IMR-90 (cell line): ENCODE measurements at regions not wholly inside any gene's neighbourhood (a gene's known extent, or its start where the extent isn't known, plus 50 kb on each side); places are given as distances from the start of the nearest gene placed in this dataset.

Experiments used
- ATAC-seq: fragments of 200-7000 bp; cut with Tn5 transposase; 2 replicates; pipeline ENCODE4 v1.9.1; 2020; ENCODE audit warnings: low read depth, mild to moderate bottlenecking, moderate library complexity
- BruUV-seq: library from RNA; stranded (reverse); fragments of 400-500 nt; replicated peaks from 2 replicates; lab custom pipeline; 2021; lab: Mats Ljungman, UMichigan
- CTCF ChIA-PET: fragments of 300-600 bp; formaldehyde crosslinking; extraction: SDS; loops from one replicate; lab custom pipeline; 2021; ENCODE audit warnings: antibody characterized with exemption; lab: Yijun Ruan, JAX
- POLR2A ChIA-PET: fragments of 300-600 bp; sonication (Branson Sonifier 250); formaldehyde crosslinking; loops from one replicate; lab custom pipeline; 2022; ENCODE audit warnings: antibody characterized with exemption; ENCODE audit not compliant: unreplicated experiment; lab: Charles Lee
- DNase-seq: peaks from one replicate; pipeline ENCODE4 v3.0.0; 2013
- H2AFZ ChIP-seq: replicated peaks from 2 replicates; pipeline ENCODE3; 2013; ENCODE audit warnings: low read length, mild to moderate bottlenecking; ENCODE audit not compliant: poor library complexity
- H2AK5ac ChIP-seq: 2 replicates; pipeline ENCODE4 v1.6.1; 2013; ENCODE audit warnings: low read depth, low read length, inconsistent platforms
- H2AK9ac ChIP-seq: replicated peaks from 2 replicates; pipeline ENCODE3; 2013; ENCODE audit warnings: mild to moderate bottlenecking, low read depth, low read length, moderate library complexity; ENCODE audit not compliant: poor library complexity
- H2BK120ac ChIP-seq: 2 replicates; pipeline ENCODE4 v1.6.1; 2013; ENCODE audit warnings: low read depth, low read length, inconsistent platforms
- H2BK15ac ChIP-seq: 3 replicates; pipeline ENCODE4 v1.6.1; 2013; ENCODE audit warnings: low read depth, low read length, inconsistent platforms
- H2BK20ac ChIP-seq: 2 replicates; pipeline ENCODE4 v1.6.1; 2013; ENCODE audit warnings: low read depth, mild to moderate bottlenecking, inconsistent platforms, low read length, moderate library complexity
- H2BK5ac ChIP-seq: 2 replicates; pipeline ENCODE4 v1.6.1; 2013; ENCODE audit warnings: mild to moderate bottlenecking, low read depth, low read length, inconsistent platforms; ENCODE audit not compliant: poor library complexity, severe bottlenecking
- H3K14ac ChIP-seq: replicated peaks from 2 replicates; pipeline ENCODE4 v1.6.1; 2013; ENCODE audit warnings: low read depth, low read length, inconsistent platforms
- H3K18ac ChIP-seq: 2 replicates; pipeline ENCODE4 v1.6.1; 2013; ENCODE audit warnings: low read depth, low read length, control low read depth
- H3K23ac ChIP-seq: 2 replicates; pipeline ENCODE4 v1.6.1; 2013; ENCODE audit warnings: low read depth, low read length, inconsistent platforms
- H3K27ac ChIP-seq: 2 replicates; pipeline ENCODE4 v1.5.1; 2013; ENCODE audit warnings: mild to moderate bottlenecking, control low read depth, low read length; ENCODE audit not compliant: insufficient read depth
- H3K27me3 ChIP-seq: 2 replicates; pipeline ENCODE4 v1.6.1; 2013; ENCODE audit warnings: low read length; ENCODE audit not compliant: control insufficient read depth, insufficient read depth
- H3K36me3 ChIP-seq: 2 replicates; pipeline ENCODE4 v1.6.1; 2013; ENCODE audit warnings: low read length, mixed read lengths; ENCODE audit not compliant: control insufficient read depth, insufficient read depth
- H3K4ac ChIP-seq: 2 replicates; pipeline ENCODE4 v1.6.1; 2013; ENCODE audit warnings: low read depth, low read length, inconsistent platforms
- H3K4me1 ChIP-seq: 2 replicates; pipeline ENCODE4 v1.6.1; 2013; ENCODE audit warnings: low read length, mixed read lengths; ENCODE audit not compliant: control insufficient read depth, insufficient read depth
- H3K4me2 ChIP-seq: 2 replicates; pipeline ENCODE4 v1.6.1; 2013; ENCODE audit warnings: low read depth, mild to moderate bottlenecking, control low read depth, low read length, moderate library complexity
- H3K4me3 ChIP-seq: 2 replicates; pipeline ENCODE4 v1.5.1; 2013; ENCODE audit warnings: low read depth, mild to moderate bottlenecking, control low read depth, low read length, moderate library complexity; ENCODE audit not compliant: insufficient read depth
- H3K56ac ChIP-seq: 2 replicates; pipeline ENCODE4 v1.6.1; 2013; ENCODE audit warnings: low read length, inconsistent platforms; ENCODE audit not compliant: insufficient read depth; ENCODE audit errors: extremely low read depth
- H3K79me1 ChIP-seq, 2 experiments: 2 replicates each; pipeline ENCODE4 v1.6.1; 2013; ENCODE audit warnings: low read length in 2 of 2, inconsistent platforms in 1 of 2, low read depth in 1 of 2
- H3K9ac ChIP-seq: 2 replicates; pipeline ENCODE4 v1.6.1; 2013; ENCODE audit warnings: low read depth, low read length, control low read depth
- H3K9me1 ChIP-seq: 2 replicates; pipeline ENCODE4 v1.6.1; 2013; ENCODE audit warnings: low read length, inconsistent platforms; ENCODE audit not compliant: insufficient read depth
- H3K9me3 ChIP-seq: 2 replicates; pipeline ENCODE4 v1.6.1; 2013; ENCODE audit warnings: low read length; ENCODE audit not compliant: control insufficient read depth, insufficient read depth
- H4K20me1 ChIP-seq: 2 replicates; pipeline ENCODE4 v1.6.1; 2013; ENCODE audit warnings: low read length, inconsistent platforms; ENCODE audit not compliant: insufficient read depth
- H4K5ac ChIP-seq: 2 replicates; pipeline ENCODE4 v1.6.1; 2013; ENCODE audit warnings: mild to moderate bottlenecking, low read depth, low read length, control low read depth
- H4K8ac ChIP-seq, 2 experiments: 2 replicates each; pipeline ENCODE4 v1.6.1; 2013; ENCODE audit warnings: low read depth in 2 of 2, low read length in 2 of 2, control low read depth in 1 of 2, inconsistent platforms in 1 of 2
- H4K91ac ChIP-seq: 2 replicates; pipeline ENCODE4 v1.6.1; 2013; ENCODE audit warnings: low read depth, low read length, inconsistent platforms; ENCODE audit not compliant: insufficient read depth
- BHLHE40 ChIP-seq: fragments of 150-350 bp; IDR thresholded peaks from 2 replicates; pipeline ENCODE4 v1.6.1; 2016; ENCODE audit warnings: mild to moderate bottlenecking, low read depth, low read length
- MAFK ChIP-seq: IDR thresholded peaks from 2 replicates; pipeline ENCODE4 v1.6.1; 2012; ENCODE audit warnings: low read depth, low read length, improper control_type of control experiment
- MAZ ChIP-seq: IDR thresholded peaks from 2 replicates; pipeline ENCODE4 v1.6.1; 2012; ENCODE audit warnings: low read depth, mild to moderate bottlenecking, low read length, improper control_type of control experiment, moderate library complexity, borderline replicate concordance
- MXI1 ChIP-seq: IDR thresholded peaks from 2 replicates; pipeline ENCODE4 v1.6.1; 2012; ENCODE audit warnings: low read depth, mild to moderate bottlenecking, low read length, moderate library complexity, borderline replicate concordance
- NFE2L2 ChIP-seq: fragments of 150-350 bp; IDR thresholded peaks from 2 replicates; pipeline ENCODE4 v1.6.1; 2016; ENCODE audit warnings: low read depth, mild to moderate bottlenecking, low read length
- POLR2A ChIP-seq: IDR thresholded peaks from 2 replicates; pipeline ENCODE4 v1.6.1; 2012; ENCODE audit warnings: mild to moderate bottlenecking, low read depth, low read length
- SMC3 ChIP-seq: fragments of 150-350 bp; IDR thresholded peaks from 2 replicates; pipeline ENCODE4 v1.6.1; 2016; ENCODE audit warnings: low read depth, mild to moderate bottlenecking, antibody characterized with exemption, low read length, moderate library complexity
- WGBS, 2 experiments: methylation state at CpG; one replicate each; pipeline versions ENCODE4 v1.1.5 to v1.1.7; 2013; ENCODE audit warnings: missing lambda C conversion rate in 2 of 2; ENCODE audit not compliant: insufficient read length in 1 of 2; ENCODE audit errors: extremely low coverage in 2 of 2; 5-methylcytosine and 5-hydroxymethylcytosine counted together
- dilution Hi-C: fragments of 300-500 bp; cut with HindIII; formaldehyde crosslinking; loops from one replicate; pipeline ENCODE4 v1.14.3; 2018; ENCODE audit warnings: low sequenced_read_pairs; ENCODE audit not compliant: unreplicated experiment
- in situ Hi-C: fragments of 300-500 bp; cut with MboI; formaldehyde crosslinking; loops from 3 replicates; pipeline ENCODE4 v1.14.3; 2019; ENCODE audit warnings: low sequenced_read_pairs, inconsistent platforms, mixed read lengths
- intact Hi-C: fragments of 100-400 bp; cut with micrococcal nuclease; formaldehyde crosslinking; loops from 2 replicates; pipeline ENCODE4 v1.10.0; 2022
- TF ChIP-seq, protein P1 (sequence below): fragments of 150-350 bp; IDR thresholded peaks from 2 replicates; pipeline ENCODE4 v1.6.1; 2016; ENCODE audit warnings: low read depth, mild to moderate bottlenecking, low read length, moderate library complexity, borderline replicate concordance
- TF ChIP-seq, protein P2 (sequence below): fragments of 150-350 bp; IDR thresholded peaks from 2 replicates; pipeline ENCODE4 v1.6.1; 2017; ENCODE audit warnings: mild to moderate bottlenecking, antibody characterized with exemption, low read length, low read depth

DNA sequence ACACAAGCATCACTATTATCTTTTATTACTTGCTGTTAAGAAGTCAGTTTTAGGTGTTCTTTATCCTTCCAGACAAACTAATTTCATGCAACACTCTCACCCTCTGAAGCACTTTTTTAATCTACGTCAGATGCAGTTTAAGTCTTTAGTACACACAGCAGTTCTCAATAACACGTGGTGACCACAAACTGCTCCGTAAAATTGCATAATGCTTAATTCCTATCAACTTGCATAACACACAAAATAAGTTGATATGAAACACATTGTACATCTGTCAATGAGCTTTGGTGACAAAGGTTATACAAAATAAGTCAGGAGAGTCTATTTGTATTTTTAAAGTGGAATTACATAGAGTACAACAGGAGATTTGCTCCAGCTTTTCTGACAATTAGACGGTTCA, 140.9 kb upstream of the ETS2 start:
- ChIA-PET CTCF (no interaction called here), POLR2A (no interaction called here)
- Histone ChIP-seq H3K23ac (no peak overlapping the region), H3K27ac (no peak overlapping the region), H3K4ac (no peak overlapping the region), H2AK5ac (no peak overlapping the region), H3K56ac (no peak overlapping the region), H3K14ac (no peak overlapping the region), H3K9ac (no peak overlapping the region), H3K27me3 (peaks cover 82% of the 10 kb centered on the region), H4K91ac (no peak overlapping the region), H3K36me3 (no peaks in the 10 kb centered on the region), H3K4me2 (no peak overlapping the region), H3K4me3 (no peak overlapping the region), H2BK20ac (no peak overlapping the region), H4K8ac (no peak overlapping the region), H2BK120ac (no peak overlapping the region), H3K79me1 (no peaks in the 10 kb centered on the region), H2BK5ac (no peak overlapping the region), H3K4me1 (peaks cover 5% of the 10 kb centered on the region; the same call in 1 of the 2 replicates), H2BK15ac (no peak overlapping the region), H4K20me1 (0 out of 2 replicates have a peak, but pooled peaks cover 4% of the 10 kb centered on the region), H4K5ac (no peak overlapping the region), H3K9me1 (no peaks in the 10 kb centered on the region), H2AK9ac (no peak overlapping the region), H3K9me3 (peaks cover 7% of the 10 kb centered on the region), H3K18ac (no peak overlapping the region), H2AFZ (no peak overlapping the region)
- in situ Hi-C loops (no loop called here), dilution Hi-C loops (no loop called here), intact Hi-C loops (no loop called here)
- no CpG with 5 or more reads among the region's 4 CpGs for WGBS, 2 experiments
- DNase-seq (no peak), ATAC-seq (no peak)
- no TSS peak for BruUV-seq
- TF ChIP-seq, protein P1, sequence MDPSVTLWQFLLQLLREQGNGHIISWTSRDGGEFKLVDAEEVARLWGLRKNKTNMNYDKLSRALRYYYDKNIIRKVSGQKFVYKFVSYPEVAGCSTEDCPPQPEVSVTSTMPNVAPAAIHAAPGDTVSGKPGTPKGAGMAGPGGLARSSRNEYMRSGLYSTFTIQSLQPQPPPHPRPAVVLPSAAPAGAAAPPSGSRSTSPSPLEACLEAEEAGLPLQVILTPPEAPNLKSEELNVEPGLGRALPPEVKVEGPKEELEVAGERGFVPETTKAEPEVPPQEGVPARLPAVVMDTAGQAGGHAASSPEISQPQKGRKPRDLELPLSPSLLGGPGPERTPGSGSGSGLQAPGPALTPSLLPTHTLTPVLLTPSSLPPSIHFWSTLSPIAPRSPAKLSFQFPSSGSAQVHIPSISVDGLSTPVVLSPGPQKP = no peak
- TF ChIP-seq MXI1 (no peak), SMC3 (no peak), MAFK (no peak), MAZ (no peak), NFE2L2 (no peak), BHLHE40 (no peak), POLR2A (no peak)
- TF ChIP-seq, protein P2, sequence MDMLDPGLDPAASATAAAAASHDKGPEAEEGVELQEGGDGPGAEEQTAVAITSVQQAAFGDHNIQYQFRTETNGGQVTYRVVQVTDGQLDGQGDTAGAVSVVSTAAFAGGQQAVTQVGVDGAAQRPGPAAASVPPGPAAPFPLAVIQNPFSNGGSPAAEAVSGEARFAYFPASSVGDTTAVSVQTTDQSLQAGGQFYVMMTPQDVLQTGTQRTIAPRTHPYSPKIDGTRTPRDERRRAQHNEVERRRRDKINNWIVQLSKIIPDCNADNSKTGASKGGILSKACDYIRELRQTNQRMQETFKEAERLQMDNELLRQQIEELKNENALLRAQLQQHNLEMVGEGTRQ = no peak
